HPDE6-E6E7 (cell line): ENCODE measurements at regions not wholly inside any gene's neighbourhood (a gene's known extent, or its start where the extent isn't known, plus 50 kb on each side); places are given as distances from the start of the nearest gene placed in this dataset.
"Not testable (repeated sequence)": the region's sequence is repeated elsewhere in the genome, so short reads cannot be mapped to it uniquely, and the experiment has no call there.

ENCODE experiments used
- DNase-seq: peaks from one replicate; pipeline ENCODE4 v3.0.0; 2011; ENCODE audit warnings: missing footprints; ENCODE audit errors: extremely low spot score

GRCh38 chr2:59184276-59185020 lies 943.3 kb upstream of the FANCL start:
- no peak for DNase-seq

GRCh38 chr2:59183070-59183469 lies 941.9 kb upstream of the FANCL start:
- no peak for DNase-seq

GRCh38 chr2:59182249-59182648 lies 941.1 kb upstream of the FANCL start:
- no peak for DNase-seq

- no peak for DNase-seq
Measured at GRCh38 chr2:59181347-59181746, 940.2 kb upstream of the FANCL start.

GRCh38 chr2:59180621-59181020 lies 939.5 kb upstream of the FANCL start:
- DNase-seq, result no peak

- no peak for DNase-seq
Measured at GRCh38 chr2:59180111-59180510, 939.0 kb upstream of the FANCL start.

- DNase-seq, result no peak
Measured at GRCh38 chr2:59177748-59178147, 936.6 kb upstream of the FANCL start.

GRCh38 chr2:59176737-59177136 lies 935.6 kb upstream of the FANCL start:
- no peak for DNase-seq

GRCh38 chr2:59174536-59175243 lies 933.6 kb upstream of the FANCL start:
- no peak for DNase-seq

GRCh38 chr2:59173325-59173724 lies 932.2 kb upstream of the FANCL start:
- no peak for DNase-seq

GRCh38 chr2:59171019-59171418 lies 929.9 kb upstream of the FANCL start:
- DNase-seq, result no peak

- DNase-seq, result no peak
Measured at GRCh38 chr2:59168766-59169165, 927.6 kb upstream of the FANCL start.

- no peak for DNase-seq
Measured at GRCh38 chr2:59167514-59167913, 926.4 kb upstream of the FANCL start.

GRCh38 chr2:59157908-59158307 lies 916.8 kb upstream of the FANCL start:
- not testable (repeated sequence) for DNase-seq

GRCh38 chr2:59151805-59152204 lies 910.7 kb upstream of the FANCL start:
- no peak for DNase-seq

- DNase-seq, result no peak
Measured at GRCh38 chr2:59150217-59150849, 909.2 kb upstream of the FANCL start.

- DNase-seq, result no peak
Measured at GRCh38 chr2:59149271-59149670, 908.1 kb upstream of the FANCL start.

- DNase-seq, result no peak
Measured at GRCh38 chr2:59112258-59112657, 871.1 kb upstream of the FANCL start.

GRCh38 chr2:59096973-59097372 lies 855.8 kb upstream of the FANCL start:
- no peak for DNase-seq

- DNase-seq, result no peak
Measured at GRCh38 chr2:59093571-59093970, 852.4 kb upstream of the FANCL start.

GRCh38 chr2:59084326-59084725 lies 843.2 kb upstream of the FANCL start:
- no peak for DNase-seq

GRCh38 chr2:59083075-59083828 lies 842.1 kb upstream of the FANCL start:
- DNase-seq, result no peak
